BE2C (cell line): ENCODE measurements at regions not wholly inside any gene's neighbourhood (a gene's known extent, or its start where the extent isn't known, plus 50 kb on each side); places are given as distances from the start of the nearest gene placed in this dataset.
A peak's percentile ranks its signal among the peaks of the same experiment; 100 is the strongest.

Experiments
- DNase-seq: peaks from one replicate; pipeline ENCODE4 v3.0.0-alpha.2; 2020
- H3K27me3 ChIP-seq: fragments of 250-450 bp; sonication (Bioruptor Pico); 2 replicates; pipeline ENCODE4 v1.5.1; 2020; ENCODE audit warnings: mild to moderate bottlenecking
- H3K36me3 ChIP-seq: fragments of 250-450 bp; sonication (Bioruptor Pico); 2 replicates; pipeline ENCODE4 v1.5.1; 2020; ENCODE audit warnings: mild to moderate bottlenecking
- H3K4me1 ChIP-seq: fragments of 250-450 bp; sonication (Bioruptor Pico); 2 replicates; pipeline ENCODE4 v1.5.1; 2020
- H3K4me3 ChIP-seq: 2 replicates; pipeline ENCODE4 v1.5.1; 2011; ENCODE audit warnings: low read depth, low read length
- H3K9me3 ChIP-seq: fragments of 250-450 bp; sonication (Bioruptor Pico); 2 replicates; pipeline ENCODE4 v1.5.1; 2020
- TF ChIP-seq, protein P1 (sequence below): IDR thresholded peaks from 2 replicates; pipeline ENCODE4 v1.5.1; 2012; ENCODE audit warnings: mild to moderate bottlenecking, low read depth, low read length

DNA sequence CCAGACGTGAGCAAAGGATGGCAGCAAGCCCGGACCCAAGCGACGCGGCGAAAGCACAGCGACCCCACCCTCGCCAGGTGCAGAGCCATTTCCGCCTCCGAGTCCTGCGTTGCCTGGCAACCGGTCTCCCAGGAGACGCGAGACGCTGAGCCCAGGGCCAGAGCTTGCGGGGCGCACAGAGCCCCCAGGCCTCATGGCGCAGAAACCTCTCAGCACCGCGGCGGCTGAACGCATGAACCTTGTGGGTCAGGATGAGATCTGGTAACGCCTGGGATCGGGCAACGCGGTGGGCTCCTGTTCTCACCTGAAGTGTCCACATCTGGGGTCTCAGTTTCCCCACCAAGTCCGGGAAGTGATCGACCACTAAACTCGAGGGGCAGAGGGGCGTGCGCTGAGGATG is 77.7 kb downstream of the ANKRD60 start:
- H3K4me3 ChIP-seq = peak overlapping the region; percentile 21
- peaks cover 17% of the 10 kb centered on the region for H3K4me1 ChIP-seq
- DNase-seq = peak; percentile 67
- H3K36me3 ChIP-seq = no peaks in the 10 kb centered on the region
- H3K27me3 ChIP-seq = no peaks in the 10 kb centered on the region
- TF ChIP-seq, protein P1, sequence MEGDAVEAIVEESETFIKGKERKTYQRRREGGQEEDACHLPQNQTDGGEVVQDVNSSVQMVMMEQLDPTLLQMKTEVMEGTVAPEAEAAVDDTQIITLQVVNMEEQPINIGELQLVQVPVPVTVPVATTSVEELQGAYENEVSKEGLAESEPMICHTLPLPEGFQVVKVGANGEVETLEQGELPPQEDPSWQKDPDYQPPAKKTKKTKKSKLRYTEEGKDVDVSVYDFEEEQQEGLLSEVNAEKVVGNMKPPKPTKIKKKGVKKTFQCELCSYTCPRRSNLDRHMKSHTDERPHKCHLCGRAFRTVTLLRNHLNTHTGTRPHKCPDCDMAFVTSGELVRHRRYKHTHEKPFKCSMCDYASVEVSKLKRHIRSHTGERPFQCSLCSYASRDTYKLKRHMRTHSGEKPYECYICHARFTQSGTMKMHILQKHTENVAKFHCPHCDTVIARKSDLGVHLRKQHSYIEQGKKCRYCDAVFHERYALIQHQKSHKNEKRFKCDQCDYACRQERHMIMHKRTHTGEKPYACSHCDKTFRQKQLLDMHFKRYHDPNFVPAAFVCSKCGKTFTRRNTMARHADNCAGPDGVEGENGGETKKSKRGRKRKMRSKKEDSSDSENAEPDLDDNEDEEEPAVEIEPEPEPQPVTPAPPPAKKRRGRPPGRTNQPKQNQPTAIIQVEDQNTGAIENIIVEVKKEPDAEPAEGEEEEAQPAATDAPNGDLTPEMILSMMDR = no peak
- no peaks in the 10 kb centered on the region for H3K9me3 ChIP-seq

DNA sequence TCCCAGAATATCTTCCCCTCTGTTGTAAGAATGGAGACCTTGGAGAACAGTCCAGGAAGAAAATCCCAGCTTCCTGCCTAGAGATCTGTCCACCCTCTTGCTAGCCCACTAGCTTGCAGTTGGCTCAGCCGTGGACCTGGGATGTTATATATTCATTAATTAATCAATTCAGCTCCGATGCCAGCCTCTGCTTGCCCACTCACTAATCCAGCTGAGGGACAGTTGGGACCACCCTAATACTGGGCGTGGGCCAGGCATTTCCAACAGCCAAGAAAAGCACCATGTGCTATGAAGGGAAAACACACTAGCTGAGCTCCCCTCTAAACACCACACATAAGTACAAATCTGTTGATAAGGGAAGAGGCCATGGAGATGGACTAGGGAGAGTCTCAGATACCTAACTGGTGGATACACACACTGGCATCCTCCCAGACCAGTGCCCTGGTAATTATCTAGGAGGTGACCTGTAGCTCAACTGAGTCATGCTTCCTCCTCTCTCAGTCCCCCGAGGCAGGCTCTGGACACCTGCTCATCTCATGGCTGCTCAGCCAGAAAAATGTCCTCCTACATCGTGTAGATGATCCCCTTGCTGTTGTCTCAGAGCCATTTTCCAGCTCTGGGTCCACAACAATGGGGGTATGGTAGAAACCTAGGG is 78.9 kb downstream of the ANKRD60 start:
- Histone ChIP-seq H3K36me3 (no peaks in the 10 kb centered on the region), H3K9me3 (no peaks in the 10 kb centered on the region), H3K4me1 (peaks cover 17% of the 10 kb centered on the region), H3K27me3 (no peaks in the 10 kb centered on the region), H3K4me3 (no peak overlapping the region)
- DNase-seq = peak; percentile 39
- TF ChIP-seq, protein P1 = no peak

DNA sequence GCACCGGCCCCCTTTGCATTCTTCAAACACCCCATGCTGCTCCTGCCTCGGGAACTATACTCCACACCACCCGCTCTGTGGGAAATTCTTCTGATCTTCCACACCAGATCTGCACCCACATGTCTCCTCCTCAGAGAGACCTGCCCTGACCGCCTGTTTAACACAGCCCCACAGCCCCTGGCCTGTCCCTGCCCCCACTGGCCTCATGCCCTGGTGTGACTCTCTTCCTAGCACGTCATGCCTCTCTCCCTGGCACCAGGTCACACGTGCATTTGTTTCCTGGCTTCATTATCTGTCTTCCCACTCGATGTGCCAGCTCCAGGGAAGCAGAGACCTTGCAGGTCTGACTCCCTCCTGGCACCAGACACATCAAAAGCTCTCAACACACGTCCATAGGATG is 79.6 kb downstream of the ANKRD60 start:
- TF ChIP-seq, protein P1 = no peak
- Histone ChIP-seq H3K4me1 (peaks cover 17% of the 10 kb centered on the region), H3K9me3 (no peaks in the 10 kb centered on the region), H3K27me3 (no peaks in the 10 kb centered on the region), H3K36me3 (no peaks in the 10 kb centered on the region), H3K4me3 (no peak overlapping the region)
- no peak for DNase-seq

DNA sequence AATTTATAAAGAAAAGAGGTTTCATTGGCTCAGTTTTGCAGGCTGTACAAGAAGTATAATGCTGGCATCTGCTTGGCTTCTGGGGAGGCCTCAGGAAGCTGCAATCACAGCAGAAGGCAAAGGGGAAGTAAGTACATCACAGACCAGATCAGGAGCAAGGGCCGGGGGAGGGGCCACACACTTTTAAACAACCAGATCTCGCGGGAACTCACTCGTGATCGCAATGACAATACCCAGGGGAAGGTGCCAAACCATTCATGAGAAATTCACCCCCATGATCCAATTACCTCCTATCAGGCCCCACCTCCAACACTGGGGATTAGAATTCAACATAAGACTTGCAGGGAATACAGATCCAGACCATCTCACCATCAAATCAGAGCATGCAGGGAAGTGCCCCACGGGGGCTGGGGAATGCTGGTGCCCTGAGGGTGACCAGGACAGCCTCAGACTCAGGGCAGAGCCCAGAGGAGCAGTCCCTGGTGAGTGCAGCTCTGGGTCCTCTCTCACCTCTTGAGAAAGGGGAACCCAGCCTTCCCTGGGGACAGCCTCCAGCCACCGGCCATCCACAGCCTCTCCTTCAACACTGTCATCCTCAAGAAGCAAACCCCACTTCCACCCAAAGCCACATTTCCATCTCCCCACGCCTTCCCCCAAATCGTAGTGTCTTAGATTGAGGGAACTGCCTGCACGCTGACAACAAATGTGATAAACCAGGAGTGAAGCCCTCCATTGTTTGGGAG is 80.7 kb downstream of the ANKRD60 start:
- no peaks in the 10 kb centered on the region for H3K9me3 ChIP-seq
- no peak for DNase-seq
- no peaks in the 10 kb centered on the region for H3K27me3 ChIP-seq
- H3K4me1 ChIP-seq = peaks cover 17% of the 10 kb centered on the region
- no peak overlapping the region for H3K4me3 ChIP-seq
- TF ChIP-seq, protein P1 = no peak
- no peaks in the 10 kb centered on the region for H3K36me3 ChIP-seq

DNA sequence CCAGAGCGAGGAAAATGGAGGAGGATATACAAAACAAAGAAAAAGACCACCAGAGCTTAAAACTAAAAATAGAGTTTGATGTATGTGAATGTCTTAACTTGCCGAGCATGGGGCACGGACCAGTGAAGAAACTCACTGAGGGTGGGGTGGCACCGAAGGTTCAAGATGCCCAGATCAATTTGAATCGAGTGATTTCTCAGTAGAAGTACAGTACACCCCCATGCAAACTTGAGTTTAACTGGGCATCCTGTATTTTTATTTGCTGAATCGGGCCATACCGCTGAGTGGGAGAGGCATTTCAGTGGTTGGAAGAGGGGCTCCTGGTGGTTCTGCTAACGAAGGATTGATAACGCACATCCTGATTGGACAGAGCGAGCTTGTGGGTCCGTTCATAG is 81.7 kb downstream of the ANKRD60 start:
- TF ChIP-seq, protein P1 = no peak
- Histone ChIP-seq H3K27me3 (no peaks in the 10 kb centered on the region), H3K4me3 (no peak overlapping the region), H3K9me3 (no peaks in the 10 kb centered on the region), H3K4me1 (peaks cover 17% of the 10 kb centered on the region), H3K36me3 (no peaks in the 10 kb centered on the region)
- no peak for DNase-seq
